HFFc6 (cell line): ENCODE measurements at regions not wholly inside any gene's neighbourhood (a gene's known extent, or its start where the extent isn't known, plus 50 kb on each side); places are given as distances from the start of the nearest gene placed in this dataset.

Experiments
- DNase-seq: peaks from one replicate; pipeline ENCODE4 v3.0.0-alpha.2; 2018
- H3K27ac Mint-ChIP-seq: 2 replicates; pipeline ENCODE4 v1.8.0; 2020; ENCODE audit warnings: mild to moderate bottlenecking, mixed read lengths
- H3K27me3 Mint-ChIP-seq: 2 replicates; pipeline ENCODE4 v1.8.0; 2021; ENCODE audit warnings: mild to moderate bottlenecking, moderate library complexity, mixed read lengths; ENCODE audit not compliant: insufficient read depth
- H3K36me3 Mint-ChIP-seq: 2 replicates; pipeline ENCODE4 v1.8.0; 2021; ENCODE audit warnings: low read depth, mixed read lengths
- H3K4me1 Mint-ChIP-seq: 2 replicates; pipeline ENCODE4 v1.8.0; 2020; ENCODE audit warnings: low read depth, mixed read lengths
- H3K4me3 Mint-ChIP-seq: 2 replicates; pipeline ENCODE4 v1.8.0; 2020; ENCODE audit warnings: mild to moderate bottlenecking, moderate library complexity, mixed read lengths
- H3K9me3 Mint-ChIP-seq: 2 replicates; pipeline ENCODE4 v1.8.0; 2020; ENCODE audit warnings: mild to moderate bottlenecking, mixed read lengths
- CTCF ChIP-seq: fragments of 200-600 bp; sonication (generic); IDR thresholded peaks from 2 replicates; pipeline ENCODE4 v1.5.0; 2021; ENCODE audit warnings: antibody characterized with exemption, mild to moderate bottlenecking

GRCh38 chr10:55033061-55033460 is 232.0 kb upstream of the PCDH15 start:
- no peak for DNase-seq
- Mint-ChIP-seq H3K9me3 (peaks cover 32% of the 10 kb centered on the region), H3K27me3 (no peaks in the 10 kb centered on the region), H3K36me3 (no peaks in the 10 kb centered on the region), H3K4me1 (no peaks in the 10 kb centered on the region), H3K4me3 (no peak overlapping the region), H3K27ac (no peak overlapping the region)
- no peak for TF ChIP-seq CTCF

GRCh38 chr10:55024713-55025112 is 223.7 kb upstream of the PCDH15 start:
- Mint-ChIP-seq H3K27ac (no peak overlapping the region), H3K4me3 (no peak overlapping the region), H3K36me3 (no peaks in the 10 kb centered on the region)

DNA sequence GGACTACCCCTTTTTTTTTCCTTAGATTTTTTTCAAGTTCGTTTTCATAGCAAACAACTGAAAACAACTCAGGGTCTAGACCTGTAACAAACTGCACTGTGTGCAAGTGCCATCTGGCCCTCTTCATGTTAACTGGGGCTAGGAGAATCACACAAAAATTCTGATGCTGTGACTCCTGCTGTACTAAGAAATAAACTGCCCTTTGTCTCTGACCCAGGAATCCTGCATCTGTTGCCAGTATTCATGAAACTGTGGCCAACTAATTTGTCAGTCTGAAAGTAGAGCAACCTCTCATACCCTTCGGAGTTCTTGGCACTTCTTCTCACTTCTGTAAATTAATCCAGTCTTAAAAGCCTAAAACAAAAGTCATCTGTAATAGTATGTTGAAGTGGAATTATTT is 218.4 kb upstream of the PCDH15 start:
- Mint-ChIP-seq H3K36me3 (no peaks in the 10 kb centered on the region; the same call in 1 of the 2 replicates), H3K9me3 (peaks cover 33% of the 10 kb centered on the region), H3K4me1 (no peaks in the 10 kb centered on the region), H3K27me3 (no peaks in the 10 kb centered on the region), H3K27ac (no peak overlapping the region), H3K4me3 (no peak overlapping the region)
- no peak for TF ChIP-seq CTCF
- DNase-seq: no peak

More at GRCh38 chr10:55024713-55025112, 223.7 kb upstream of the PCDH15 start:
- H3K4me1 Mint-ChIP-seq: no peaks in the 10 kb centered on the region
- no peak for TF ChIP-seq CTCF
- peaks cover 33% of the 10 kb centered on the region for H3K9me3 Mint-ChIP-seq
- no peak for DNase-seq
- no peaks in the 10 kb centered on the region for H3K27me3 Mint-ChIP-seq

DNA sequence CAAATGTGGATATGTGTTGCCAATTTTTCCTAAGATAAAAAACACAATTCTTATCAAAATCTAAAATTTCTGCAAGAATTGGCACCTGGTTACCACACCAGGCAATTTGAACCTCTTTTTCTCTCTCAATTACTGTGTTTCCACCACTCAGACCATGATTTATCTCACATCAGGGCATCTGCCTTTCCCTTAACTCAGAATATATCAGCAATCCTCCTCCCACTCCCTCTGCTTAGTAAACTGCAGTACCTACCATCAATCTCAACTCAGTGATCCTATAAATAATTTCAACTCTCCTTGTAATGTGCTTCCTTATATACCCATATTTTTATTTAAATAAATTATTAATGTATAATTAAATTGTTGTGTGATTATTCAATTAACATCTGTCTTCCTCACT is 212.3 kb upstream of the PCDH15 start:
- Mint-ChIP-seq H3K27me3 (no peaks in the 10 kb centered on the region), H3K4me1 (no peaks in the 10 kb centered on the region), H3K4me3 (no peak overlapping the region), H3K9me3 (peaks cover 42% of the 10 kb centered on the region), H3K27ac (no peak overlapping the region), H3K36me3 (no peaks in the 10 kb centered on the region)
- TF ChIP-seq CTCF: no peak
- DNase-seq: no peak

- Mint-ChIP-seq H3K27me3 (no peaks in the 10 kb centered on the region; the same call in 1 of the 2 replicates), H3K4me1 (no peaks in the 10 kb centered on the region), H3K4me3 (no peak overlapping the region), H3K9me3 (peaks cover 38% of the 10 kb centered on the region), H3K36me3 (no peaks in the 10 kb centered on the region), H3K27ac (no peak overlapping the region)
- DNase-seq: no peak
- TF ChIP-seq CTCF: no peak
Observed at GRCh38 chr10:55002420-55002819, 201.4 kb upstream of the PCDH15 start.

- Mint-ChIP-seq H3K4me1 (no peaks in the 10 kb centered on the region), H3K36me3 (no peaks in the 10 kb centered on the region), H3K27me3 (no peaks in the 10 kb centered on the region; the same call in 1 of the 2 replicates)
Observed at GRCh38 chr10:55001422-55001821, 200.4 kb upstream of the PCDH15 start.

More at GRCh38 chr10:55001422-55001821, 200.4 kb upstream of the PCDH15 start:
- TF ChIP-seq CTCF: no peak
- Mint-ChIP-seq H3K4me3 (no peak overlapping the region), H3K9me3 (peaks cover 35% of the 10 kb centered on the region), H3K27ac (no peak overlapping the region)
- DNase-seq: no peak
